Transverse colon (tissue), 4 donors: ENCODE measurements at regions not wholly inside any gene's neighbourhood (a gene's known extent, or its start where the extent isn't known, plus 50 kb on each side); places are given as distances from the start of the nearest gene placed in this dataset.

ENCODE experiments used
- DNase-seq: peaks from one replicate; pipeline ENCODE4 v3.0.0-alpha.2; 2019
- H3K27ac ChIP-seq, 4 donors: fragments of 200-600 bp; sonication (generic); 2 replicates each; pipeline ENCODE4 v1.5.1; 2016 to 2018; ENCODE audit warnings: inconsistent platforms in 4 of 4
- H3K27me3 ChIP-seq: fragments of 200-600 bp; sonication (generic); 2 replicates; pipeline ENCODE4 v1.5.1; 2017; ENCODE audit warnings: inconsistent platforms
- H3K36me3 ChIP-seq, 4 donors: fragments of 200-600 bp; sonication (generic); 2 replicates each; pipeline ENCODE4 v1.5.1; 2017 to 2019; ENCODE audit warnings: inconsistent platforms in 4 of 4
- H3K4me1 ChIP-seq, 4 donors: fragments of 200-600 bp; sonication (generic); 2 replicates each; pipeline ENCODE4 v1.5.1; 2017 to 2020; ENCODE audit warnings: inconsistent platforms in 4 of 4
- H3K4me3 ChIP-seq, 4 donors: fragments of 200-600 bp; sonication (generic); 1 replicate in 1 of 4; 2 replicates in 3 of 4; pipeline versions ENCODE4 v1.5.1 to v1.6.1; 2017 to 2019; ENCODE audit warnings: inconsistent platforms in 4 of 4
- H3K9me3 ChIP-seq, 2 donors: fragments of 200-600 bp; sonication (generic); 2 replicates each; pipeline ENCODE4 v1.5.1; 2017 to 2019; ENCODE audit warnings: inconsistent platforms in 2 of 2
- CTCF ChIP-seq, 5 experiments: fragments of 200-600 bp in 3 of 5; fragments of 450-650 bp in 2 of 5; sonication (generic) in 3 of 5; IDR thresholded peaks; 1 replicate in 2 of 5; 2 replicates in 3 of 5; pipeline ENCODE4 v1.5.1; 2016 to 2017; ENCODE audit warnings: antibody characterized with exemption in 5 of 5, inconsistent platforms in 3 of 5, mild to moderate bottlenecking in 2 of 5, moderate library complexity in 1 of 5
- EP300 ChIP-seq: sonication (generic); formaldehyde crosslinking; IDR thresholded peaks from one replicate; pipeline ENCODE4 v1.6.1; 2017; ENCODE audit warnings: antibody characterized with exemption, low read depth
- POLR2A ChIP-seq: fragments of 450-650 bp; IDR thresholded peaks from one replicate; pipeline ENCODE4 v1.6.1; 2016; ENCODE audit warnings: antibody characterized with exemption, mild to moderate bottlenecking, moderate library complexity
- POLR2AphosphoS5 ChIP-seq, 3 donors: sonication (generic); formaldehyde crosslinking; IDR thresholded peaks; one replicate each; pipeline ENCODE4 v1.6.1; 2016; ENCODE audit warnings: antibody characterized with exemption in 3 of 3
- WGBS, 2 donors: methylation state at CpG; one replicate each; pipeline ENCODE4 v1.1.5; 2018; ENCODE audit warnings: low coverage in 1 of 2; 5-methylcytosine and 5-hydroxymethylcytosine counted together
- in situ Hi-C, 4 donors: fragments of 200-750 bp; cut with MboI; loops; one replicate each; pipeline versions ENCODE4 v1.15.0 to v1.15.1; 2017; ENCODE audit warnings: low sequenced_read_pairs in 3 of 4, low pct_ligation_motif_present in 1 of 4, low pct_unique_long_range_greater_than_20kb in 1 of 4
- intact Hi-C: fragments of 100-400 bp; cut with DNase I; formaldehyde crosslinking; loops from one replicate; pipeline ENCODE4 v1.15.1; 2023; ENCODE audit warnings: low total_unique reads

DNA sequence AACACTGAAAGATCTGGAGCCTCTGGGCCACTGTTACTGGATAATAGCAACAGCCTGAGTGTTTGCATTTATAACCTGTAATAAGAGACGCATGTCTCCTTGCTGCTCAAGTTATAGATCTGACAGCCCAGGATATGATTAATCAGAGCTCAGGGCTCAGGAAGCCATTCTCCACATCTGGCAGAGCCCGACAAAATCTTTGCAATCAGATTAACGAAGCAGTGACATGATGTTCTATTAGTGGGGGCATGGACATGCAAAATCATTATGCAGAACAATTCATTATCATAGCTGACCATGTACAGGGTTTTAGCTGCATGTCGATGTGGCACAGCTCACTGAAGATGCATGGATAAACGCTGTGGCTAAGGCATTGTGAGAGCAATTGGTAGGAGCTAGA lies 730.3 kb downstream of the ZNF385D start:
- Histone ChIP-seq H3K27ac (no peak overlapping the region), H3K4me3 (no peak overlapping the region), H3K27me3 (no peaks in the 10 kb centered on the region), H3K4me1 (no peaks in the 10 kb centered on the region), H3K36me3 (no peaks in the 10 kb centered on the region), H3K9me3 (peaks cover 0 to 4% of the 10 kb centered on the region in 2 donors)
- TF ChIP-seq EP300 (no peak), CTCF (IDR thresholded peaks at IDR 0.05) (no peak), POLR2A (no peak), POLR2AphosphoS5 (IDR thresholded peaks at IDR 0.05) (no peak)
- DNase-seq: no peak
- intact Hi-C loops: no loop called here
- in situ Hi-C loops: no loop called here
- 57 to 79% methylated on average over 1 to 5 of the region's 5 CpGs for WGBS, 2 donors

GRCh38 chr3:21020043-21020442 lies 731.0 kb downstream of the ZNF385D start:
- WGBS, 2 donors: 42 to 59% methylated on average over 2 of the region's 2 CpGs
- intact Hi-C loops (no loop called here), in situ Hi-C loops (no loop called here)
- no peak overlapping the region for H3K4me3 ChIP-seq
- TF ChIP-seq CTCF (IDR thresholded peaks at IDR 0.05) (no peak), EP300 (no peak), POLR2A (no peak), POLR2AphosphoS5 (IDR thresholded peaks at IDR 0.05) (no peak)
- H3K27me3 ChIP-seq: no peaks in the 10 kb centered on the region
- H3K36me3 ChIP-seq: no peaks in the 10 kb centered on the region
- H3K27ac ChIP-seq: no peak overlapping the region
- DNase-seq: no peak
- peaks cover 0 to 4% of the 10 kb centered on the region in 2 donors for H3K9me3 ChIP-seq
- no peaks in the 10 kb centered on the region for H3K4me1 ChIP-seq

DNA sequence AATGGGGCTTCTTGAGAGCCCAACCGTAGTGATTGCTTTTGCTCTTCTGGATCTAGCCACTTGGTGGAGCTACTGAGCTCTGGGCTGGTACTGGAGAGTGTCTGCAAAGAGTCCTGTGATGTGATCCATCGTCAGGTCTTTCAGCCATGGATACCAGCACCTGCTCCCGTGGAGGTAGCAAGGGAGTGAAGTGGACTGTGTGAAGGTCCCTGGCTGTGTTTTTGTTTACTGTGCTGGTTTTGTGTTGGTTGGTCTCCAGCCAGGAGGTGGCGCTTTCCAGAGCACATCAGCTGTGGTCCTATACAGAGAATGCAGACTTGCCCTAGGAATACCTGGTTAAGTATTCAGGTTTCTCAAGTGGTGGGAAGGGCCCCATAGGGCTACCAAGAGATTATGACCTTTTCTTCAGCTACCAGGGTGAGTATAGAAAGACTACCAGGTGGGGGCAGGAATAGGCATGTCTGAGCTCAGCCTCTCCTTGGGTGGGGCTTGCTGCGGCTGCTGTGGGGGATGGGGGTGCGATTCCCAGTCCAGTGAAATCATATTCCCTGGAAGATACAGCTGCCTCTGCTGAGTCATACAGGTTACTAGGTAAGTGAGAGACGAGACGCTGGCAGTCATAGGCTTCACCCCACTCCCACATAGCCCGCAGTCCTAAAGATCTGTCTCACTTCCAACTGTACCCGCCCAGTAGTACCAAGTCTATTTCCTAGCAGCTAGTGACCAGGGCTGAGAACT lies 733.7 kb downstream of the ZNF385D start:
- no peak for TF ChIP-seq EP300
- no peak for TF ChIP-seq POLR2AphosphoS5 (IDR thresholded peaks at IDR 0.05)
- TF ChIP-seq CTCF (IDR thresholded peaks at IDR 0.05): no peak
- TF ChIP-seq POLR2A: no peak
- no peak for DNase-seq
- WGBS, 2 donors: 89 to 100% methylated on average over 4 to 10 of the region's 10 CpGs

DNA sequence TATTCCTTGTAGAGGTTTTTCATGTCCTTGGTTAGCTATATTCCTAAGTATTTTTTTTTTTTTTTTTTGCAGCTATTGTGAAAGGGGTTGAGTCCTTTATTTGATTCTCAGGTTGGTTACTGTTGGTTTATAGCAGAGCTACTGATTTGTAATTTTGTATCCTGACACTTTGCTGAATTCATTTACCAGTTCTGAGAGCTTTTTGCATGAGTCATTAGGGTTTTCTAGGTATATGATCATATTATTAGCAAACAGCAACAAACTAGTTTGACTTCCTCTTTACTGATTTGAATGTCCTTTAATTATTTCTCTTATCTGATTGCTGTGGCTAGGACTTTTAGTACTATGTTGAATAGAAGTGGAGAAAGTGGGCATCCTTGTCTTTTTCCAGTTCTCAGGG lies 737.4 kb downstream of the ZNF385D start:
- intact Hi-C loops (no loop called here), in situ Hi-C loops (no loop called here)
- Histone ChIP-seq H3K9me3 (peaks cover 0 to 4% of the 10 kb centered on the region in 2 donors), H3K27ac (no peak overlapping the region), H3K4me3 (no peak overlapping the region), H3K27me3 (no peaks in the 10 kb centered on the region), H3K4me1 (no peaks in the 10 kb centered on the region), H3K36me3 (no peaks in the 10 kb centered on the region)
- no peak for TF ChIP-seq POLR2AphosphoS5 (IDR thresholded peaks at IDR 0.05)
- TF ChIP-seq CTCF (IDR thresholded peaks at IDR 0.05): no peak
- no peak for TF ChIP-seq EP300
- no peak for TF ChIP-seq POLR2A
- DNase-seq: no peak

More for the DNA sequence above, 733.7 kb downstream of the ZNF385D start:
- in situ Hi-C loops: no loop called here
- H3K36me3 ChIP-seq: no peaks in the 10 kb centered on the region
- no peaks in the 10 kb centered on the region for H3K27me3 ChIP-seq
- no peaks in the 10 kb centered on the region for H3K4me1 ChIP-seq
- intact Hi-C loops: no loop called here
- H3K9me3 ChIP-seq: peaks cover 0 to 4% of the 10 kb centered on the region in 2 donors
- no peak overlapping the region for H3K4me3 ChIP-seq
- no peak overlapping the region for H3K27ac ChIP-seq
